HG02870 (cell line): ENCODE measurements at regions not wholly inside any gene's neighbourhood (a gene's known extent, or its start where the extent isn't known, plus 50 kb on each side); places are given as distances from the start of the nearest gene placed in this dataset.

Source experiments
- ATAC-seq: cut with Tn5 transposase; IDR thresholded peaks from one replicate; pipeline ENCODE4 v1.9.1; 2021; ENCODE audit warnings: mild to moderate bottlenecking, moderate library complexity; ENCODE audit not compliant: unreplicated experiment

GRCh38 chr6:170137176-170137891, 153.5 kb downstream of the DLL1 start:
- ATAC-seq = no peak

DNA sequence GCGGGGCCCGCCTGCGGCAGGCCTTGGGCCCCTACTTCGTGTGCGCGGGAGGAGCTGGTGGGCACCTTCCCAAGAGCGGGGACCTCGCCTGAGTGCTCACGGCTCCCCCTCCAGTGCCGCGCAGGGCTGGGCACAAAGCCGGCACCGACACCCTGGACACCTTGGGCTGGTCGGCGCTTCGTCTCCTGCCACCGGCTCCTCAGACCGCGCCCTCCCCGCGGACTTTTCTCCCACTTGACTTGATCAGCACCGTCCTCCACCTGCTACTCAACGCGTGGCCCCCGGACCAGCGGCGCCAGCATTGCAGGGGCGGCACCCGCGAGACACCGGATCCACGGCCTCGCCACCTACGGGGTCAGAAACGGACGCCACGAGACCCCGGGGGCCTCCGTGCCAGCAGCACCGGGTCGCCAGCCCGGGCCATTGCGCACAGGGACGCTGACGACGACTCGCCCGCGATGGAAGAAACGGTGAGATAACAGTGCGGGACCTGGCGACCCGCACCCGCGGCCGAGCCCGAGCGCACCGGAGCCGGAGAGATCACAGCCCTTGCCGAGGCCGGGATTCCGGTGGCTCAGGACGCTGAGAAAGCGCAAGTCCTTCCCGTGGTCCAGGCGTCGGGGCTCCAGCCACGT, 154.2 kb downstream of the DLL1 start:
- ATAC-seq = no peak

DNA sequence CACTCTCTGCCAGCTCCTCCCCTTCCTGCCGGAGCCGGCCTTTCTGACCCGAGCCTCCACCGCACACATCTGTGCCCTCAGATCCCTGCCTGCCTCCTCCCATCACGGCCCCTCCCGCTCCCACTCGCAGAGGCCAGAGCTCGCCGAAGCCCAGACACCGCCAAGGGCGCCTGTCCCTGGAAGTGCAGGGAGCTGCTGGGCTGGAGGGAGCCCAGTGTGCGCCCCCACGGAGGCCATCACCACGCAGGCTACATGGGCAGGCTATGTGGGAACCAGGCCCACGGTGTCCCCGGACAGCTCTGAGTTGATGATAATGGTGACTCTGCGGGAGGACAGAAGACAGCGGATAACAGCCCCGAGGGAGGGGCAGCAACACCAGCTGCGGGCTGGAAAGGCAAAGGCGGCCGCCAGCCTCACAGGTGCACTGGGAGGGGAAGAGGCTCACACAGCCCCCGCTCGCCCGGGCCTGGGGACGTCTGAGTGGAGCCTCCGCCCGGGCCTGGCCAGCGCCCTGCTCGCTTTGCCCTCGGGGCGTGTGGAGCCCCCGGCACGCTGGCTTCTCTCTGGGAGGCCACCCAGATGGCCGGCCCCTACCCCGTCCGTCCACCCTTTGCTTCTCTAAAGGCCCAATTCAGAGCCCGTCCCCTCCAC, 154.9 kb downstream of the DLL1 start:
- no peak for ATAC-seq

GRCh38 chr6:170135461-170135820, 155.4 kb downstream of the DLL1 start:
- ATAC-seq = no peak

GRCh38 chr6:170134471-170135440, 156.1 kb downstream of the DLL1 start:
- no peak for ATAC-seq

DNA sequence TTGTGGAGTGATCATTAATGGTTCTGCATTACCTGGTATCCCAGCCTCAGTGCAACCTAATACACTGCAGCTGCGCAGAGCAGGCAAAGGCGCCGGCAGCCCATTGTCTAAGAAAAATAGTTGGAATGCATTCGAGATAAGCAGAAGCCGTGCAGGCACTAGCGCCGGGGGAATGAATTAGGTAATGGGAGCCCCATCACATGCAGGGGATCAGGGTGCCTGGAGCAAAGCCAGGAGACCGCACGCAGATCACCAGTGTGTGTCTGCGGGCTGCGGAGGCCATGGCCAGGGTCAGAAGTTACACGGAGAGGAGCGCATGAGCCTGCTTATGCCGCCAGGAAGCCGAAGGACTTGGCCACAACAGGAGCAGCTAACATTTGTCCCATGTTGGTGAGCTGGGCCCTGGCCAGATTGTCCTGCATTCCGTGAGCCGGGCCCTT, 156.8 kb downstream of the DLL1 start:
- no peak for ATAC-seq

GRCh38 chr6:170132561-170132991, 158.3 kb downstream of the DLL1 start:
- ATAC-seq = no peak

DNA sequence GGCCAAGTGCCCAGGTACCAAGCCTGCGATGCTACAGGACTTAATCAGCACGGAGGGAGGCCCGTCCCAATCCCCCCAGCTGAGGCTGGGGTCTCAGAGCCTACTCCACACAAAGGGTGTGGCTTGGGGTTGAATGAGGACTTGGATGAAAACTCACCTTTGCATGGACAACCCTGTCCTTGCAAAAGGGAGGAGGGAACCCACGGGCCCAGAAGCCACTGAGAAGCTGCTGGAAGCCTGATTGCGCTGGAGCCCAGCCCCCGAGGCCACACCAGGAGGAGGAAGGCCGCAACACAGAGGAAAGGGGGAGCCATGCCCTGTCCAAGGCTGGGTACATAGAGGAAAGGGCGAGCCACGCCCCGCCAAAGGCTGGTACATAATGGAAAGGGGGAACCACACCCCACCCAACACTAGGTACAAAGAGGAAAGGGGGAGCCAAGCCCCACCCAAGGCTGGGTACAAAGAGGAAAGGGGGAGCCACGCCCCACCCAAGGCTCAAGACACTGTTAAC, 158.8 kb downstream of the DLL1 start:
- ATAC-seq = no peak

DNA sequence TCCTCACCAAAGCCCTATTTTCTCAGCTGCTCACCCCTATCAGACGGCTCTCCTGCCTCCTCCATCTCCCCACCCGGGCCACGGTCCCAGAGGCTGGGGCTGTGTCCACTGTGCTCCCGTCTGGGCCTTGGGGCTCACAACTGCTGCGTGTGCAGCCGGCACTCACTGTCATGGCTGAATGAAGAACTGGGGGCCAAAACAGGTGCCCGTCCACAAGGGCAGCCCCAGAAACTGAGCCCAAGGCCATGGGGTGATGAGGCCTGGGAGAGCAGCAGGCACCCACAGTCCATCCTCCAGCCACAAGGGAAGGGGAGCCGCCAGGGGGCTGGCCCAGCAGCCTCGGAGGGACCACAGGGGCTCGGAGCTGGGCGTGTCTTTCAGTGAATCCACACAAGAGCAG, 159.5 kb downstream of the DLL1 start:
- no peak for ATAC-seq

GRCh38 chr6:170130771-170131241, 160.1 kb downstream of the DLL1 start:
- no peak for ATAC-seq

DNA sequence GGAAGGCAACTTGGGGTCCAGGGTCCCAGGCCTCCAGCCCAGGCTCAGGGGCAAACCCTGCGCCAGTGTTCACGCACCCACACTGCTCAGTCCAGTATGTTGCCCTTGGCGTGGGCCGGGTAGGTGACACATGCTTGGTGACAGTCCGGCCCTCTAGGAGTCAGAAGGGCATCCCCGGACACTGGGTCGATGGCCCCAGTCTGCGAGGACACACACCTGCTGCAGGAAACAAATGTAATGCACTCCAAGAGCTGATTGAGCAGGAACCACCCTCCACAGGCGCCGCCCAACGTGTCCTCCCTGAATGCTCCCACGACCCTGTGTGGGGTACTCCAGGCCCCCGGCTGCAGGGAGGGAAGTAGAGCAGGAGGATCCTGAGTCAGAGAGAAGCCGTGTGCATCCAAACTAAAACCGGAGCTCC, 160.7 kb downstream of the DLL1 start:
- no peak for ATAC-seq

DNA sequence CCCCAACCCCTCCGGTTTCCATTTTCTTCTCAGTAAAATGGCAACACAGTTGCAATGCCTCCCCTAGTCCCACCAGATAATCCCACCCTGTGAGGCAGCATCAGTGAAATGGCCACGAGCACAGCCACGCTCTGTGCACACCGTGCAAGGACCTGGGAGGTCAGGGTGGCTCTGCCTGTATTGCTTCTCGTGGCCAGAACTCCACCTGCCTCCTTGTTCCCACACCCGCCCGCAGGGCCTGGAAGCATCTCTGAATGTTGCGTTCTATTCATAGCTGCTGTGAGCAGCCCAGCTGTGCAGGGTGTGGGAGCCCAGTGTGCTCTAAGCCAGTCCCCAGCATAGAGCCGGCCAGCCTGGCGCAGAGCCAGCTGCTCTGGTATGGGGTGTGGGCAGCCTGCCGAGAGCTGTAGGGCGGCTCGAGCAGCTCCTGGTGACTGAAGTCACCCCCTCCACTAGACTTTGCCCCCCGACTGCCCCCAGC, 161.1 kb downstream of the DLL1 start:
- ATAC-seq = no peak

GRCh38 chr6:170128811-170129681, 161.8 kb downstream of the DLL1 start:
- no peak for ATAC-seq

DNA sequence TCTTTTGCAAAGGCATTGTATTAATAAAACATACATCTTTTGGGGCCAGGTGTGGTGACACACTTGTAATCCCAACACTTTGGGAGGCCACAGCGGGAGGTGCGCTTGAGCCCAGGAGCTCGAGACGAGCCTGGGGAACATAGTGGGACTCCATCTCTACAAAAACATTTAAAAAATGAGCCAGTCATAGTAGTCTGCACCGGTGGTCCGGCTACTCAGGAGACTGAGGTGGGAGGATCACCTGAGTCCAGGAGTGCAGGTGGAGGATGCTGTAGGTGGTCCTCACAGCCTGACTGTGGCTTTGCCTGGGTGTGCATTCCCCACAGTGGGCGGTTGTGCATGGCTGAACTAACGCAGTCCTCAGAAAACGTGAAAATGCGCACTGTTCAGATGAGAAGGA, 162.5 kb downstream of the DLL1 start:
- no peak for ATAC-seq

DNA sequence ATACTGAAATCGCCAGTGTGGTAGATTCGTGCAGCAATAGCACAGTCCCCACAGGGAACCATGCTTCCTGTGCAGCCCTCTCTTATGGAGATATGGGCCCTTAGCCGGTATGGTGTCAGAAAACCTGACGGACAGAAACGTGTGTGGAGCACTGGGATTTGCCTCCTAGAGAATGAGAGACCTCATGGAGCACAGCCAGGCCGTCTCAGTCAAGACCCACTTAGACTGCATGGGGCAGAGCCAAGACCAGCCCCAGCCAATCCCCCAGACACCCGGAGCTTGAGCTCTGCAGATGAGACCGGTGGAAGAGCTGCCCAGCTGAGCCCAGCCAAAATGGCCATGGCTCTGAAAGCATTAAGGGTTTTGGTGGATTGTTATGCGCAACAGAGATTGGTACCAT, 163.7 kb downstream of the DLL1 start:
- no peak for ATAC-seq

DNA sequence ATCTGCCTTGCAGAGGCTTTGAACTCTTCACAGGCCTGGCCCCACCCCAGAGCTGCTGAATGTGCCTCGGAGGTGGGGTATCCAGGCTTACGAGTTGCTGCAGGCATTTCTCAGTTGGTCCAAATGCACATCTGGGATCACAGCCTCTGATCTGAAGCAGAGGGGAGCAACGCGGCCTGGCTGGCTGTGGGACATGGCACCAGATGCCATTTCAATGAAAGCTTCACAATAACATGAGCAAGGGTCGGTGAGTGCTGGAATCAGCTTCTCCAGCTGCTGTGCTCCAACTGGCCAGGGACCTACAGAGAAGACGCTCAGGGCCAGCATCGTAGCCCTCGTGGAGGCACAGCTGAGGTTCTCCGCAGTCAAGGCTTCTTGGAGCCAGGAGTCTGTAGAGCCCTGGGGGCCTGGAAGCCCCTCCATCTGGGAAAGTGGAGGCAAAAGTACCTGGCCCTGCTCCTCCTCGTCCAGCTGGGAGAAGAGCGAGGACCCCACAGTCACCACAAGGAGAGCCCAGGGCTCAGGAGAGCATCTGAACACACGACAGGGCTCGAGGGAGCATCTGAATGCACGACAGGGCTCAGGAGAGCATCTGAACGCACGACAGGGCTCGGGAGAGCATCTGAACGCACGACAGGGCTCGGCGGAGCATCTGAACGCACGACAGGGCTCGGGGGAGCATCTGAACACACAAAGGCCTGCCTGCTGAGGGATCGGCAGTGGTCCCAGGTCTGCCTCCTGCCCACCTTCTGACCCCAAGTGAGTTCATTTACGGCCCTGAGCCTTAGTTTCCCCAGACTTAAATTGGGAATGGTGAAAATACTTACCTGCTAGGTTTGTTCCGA, 165.2 kb downstream of the DLL1 start:
- no peak for ATAC-seq

- ATAC-seq = no peak
Observed at GRCh38 chr6:170124836-170125235, 166.0 kb downstream of the DLL1 start.

- no peak for ATAC-seq
Observed at GRCh38 chr6:170124150-170124549, 166.7 kb downstream of the DLL1 start.

GRCh38 chr6:170122651-170123050, 168.2 kb downstream of the DLL1 start:
- ATAC-seq = no peak
